SK-N-SH treated with all-trans-retinoic acid at 6 μM for 48 hours (cell line): ENCODE measurements at regions not wholly inside any gene's neighbourhood (a gene's known extent, or its start where the extent isn't known, plus 50 kb on each side); places are given as distances from the start of the nearest gene placed in this dataset.

Experiments
- CREB5 ChIP-seq: fragments of 250-450 bp; sonication (Bioruptor Pico); IDR thresholded peaks from 2 replicates; pipeline ENCODE4 v1.5.1; 2020; ENCODE audit warnings: low read depth, mild to moderate bottlenecking, moderate library complexity
- CSDC2 ChIP-seq: fragments of 250-450 bp; sonication (Bioruptor Pico); IDR thresholded peaks from 2 replicates; pipeline ENCODE4 v1.5.0; 2020; ENCODE audit warnings: mild to moderate bottlenecking, moderate library complexity
- CSRNP3 ChIP-seq: fragments of 250-450 bp; sonication (Bioruptor Pico); IDR thresholded peaks from 2 replicates; pipeline ENCODE4 v1.5.1; 2021; ENCODE audit warnings: mild to moderate bottlenecking, moderate library complexity
- ESRRG ChIP-seq: fragments of 250-450 bp; sonication (Bioruptor Pico); IDR thresholded peaks from 2 replicates; pipeline ENCODE4 v1.6.1; 2021; ENCODE audit warnings: mild to moderate bottlenecking
- PATZ1 ChIP-seq: fragments of 250-450 bp; sonication (Bioruptor Pico); IDR thresholded peaks from 2 replicates; pipeline ENCODE4 v1.8.0; 2020; ENCODE audit warnings: mild to moderate bottlenecking, moderate library complexity, borderline replicate concordance
- PPARA ChIP-seq: fragments of 250-450 bp; sonication (Bioruptor Pico); IDR thresholded peaks from 2 replicates; pipeline ENCODE4 v1.5.0; 2020; ENCODE audit warnings: mild to moderate bottlenecking, borderline replicate concordance
- RARB ChIP-seq: fragments of 250-450 bp; sonication (Bioruptor Pico); IDR thresholded peaks from 2 replicates; pipeline ENCODE4 v1.8.0; 2021; ENCODE audit warnings: mild to moderate bottlenecking, moderate library complexity
- TOX ChIP-seq: fragments of 250-450 bp; sonication (Bioruptor Pico); IDR thresholded peaks from 2 replicates; pipeline ENCODE4 v1.8.0; 2021; ENCODE audit warnings: mild to moderate bottlenecking, moderate library complexity, borderline replicate concordance
- TSHZ2 ChIP-seq: fragments of 250-450 bp; sonication (Bioruptor Pico); IDR thresholded peaks from 2 replicates; pipeline ENCODE4 v1.5.0; 2020; ENCODE audit warnings: mild to moderate bottlenecking, moderate library complexity
- ZFP3 ChIP-seq: fragments of 250-450 bp; sonication (Bioruptor Pico); IDR thresholded peaks from 2 replicates; pipeline ENCODE4 v1.5.0; 2020; ENCODE audit warnings: mild to moderate bottlenecking, moderate library complexity
- ZFP30 ChIP-seq: fragments of 450-650 bp; formaldehyde crosslinking; IDR thresholded peaks from 2 replicates; pipeline ENCODE4 v1.5.0; 2022; ENCODE audit warnings: mild to moderate bottlenecking, moderate library complexity
- ZNF565 ChIP-seq: fragments of 450-650 bp; formaldehyde crosslinking; conservative IDR thresholded peaks from 2 replicates; pipeline ENCODE4 v1.5.0; 2020; ENCODE audit warnings: low read depth, mild to moderate bottlenecking, moderate library complexity
- ZNF8 ChIP-seq: fragments of 450-650 bp; formaldehyde crosslinking; IDR thresholded peaks from 2 replicates; pipeline ENCODE4 v1.5.0; 2020; ENCODE audit warnings: mild to moderate bottlenecking, moderate library complexity

- TF ChIP-seq RARB (CRISPR knock-in tag) (no peak), ZFP3 (CRISPR knock-in tag) (no peak), PPARA (no peak), TOX (CRISPR knock-in tag) (no peak), CSRNP3 (CRISPR knock-in tag) (no peak), ESRRG (CRISPR knock-in tag) (no peak), ZNF8 (no peak), ZFP30 (no peak), ZNF565 (CRISPR knock-in tag) (no peak), CREB5 (no peak), TSHZ2 (CRISPR knock-in tag) (no peak), CSDC2 (CRISPR knock-in tag) (no peak), PATZ1 (CRISPR knock-in tag) (no peak)
These were observed 87.0 kb upstream of the G2E3 start for GRCh38 chr14:30471980-30472379.
